ENCODE measurements at regions not wholly inside any gene's neighbourhood (a gene's known extent, or its start where the extent isn't known, plus 50 kb on each side); places are given as distances from the start of the nearest gene placed in this dataset.

DNA sequence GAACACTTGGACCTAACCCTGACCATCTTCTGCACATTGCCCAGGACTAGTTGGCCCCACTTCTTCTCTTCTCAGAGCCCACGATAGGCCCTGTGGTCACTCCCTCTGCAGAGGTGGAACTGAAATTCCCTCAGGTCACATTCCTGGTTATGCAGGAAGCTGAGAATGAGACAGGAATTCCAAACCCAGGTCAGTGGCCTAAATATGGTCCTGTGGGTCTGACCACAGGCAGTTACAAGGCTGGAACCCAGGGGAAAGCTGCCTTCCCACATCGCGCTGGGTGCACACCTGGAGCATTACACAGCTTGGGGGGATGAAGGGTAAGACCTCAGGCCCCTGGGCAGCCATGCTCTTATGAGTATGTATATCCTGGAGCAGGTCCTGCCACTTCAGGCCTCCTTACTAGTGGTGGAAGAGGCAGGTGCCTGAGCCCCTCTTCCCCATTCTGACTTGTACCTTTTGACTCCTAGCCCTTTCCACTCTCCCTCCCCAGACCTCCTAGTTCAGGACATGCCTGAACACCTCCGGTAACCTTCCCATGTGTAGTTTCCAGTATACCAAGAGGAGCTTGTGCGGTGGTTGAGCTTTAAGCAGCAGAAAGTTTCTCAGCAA, 173.5 kb downstream of the ASMT start:
- no peak for TF ChIP-seq CTCF (IDR thresholded peaks at IDR 0.05; ENCODE audit: borderline replicate concordance, extremely low read depth, low read length, poor library complexity, severe bottlenecking)
- TF ChIP-seq EZH2 (IDR thresholded peaks at IDR 0.05; ENCODE audit: borderline replicate concordance, low read depth, low read length, severe bottlenecking): no peak
